ENCODE measurements at regions not wholly inside any gene's neighbourhood (a gene's known extent, or its start where the extent isn't known, plus 50 kb on each side); places are given as distances from the start of the nearest gene placed in this dataset.

DNA sequence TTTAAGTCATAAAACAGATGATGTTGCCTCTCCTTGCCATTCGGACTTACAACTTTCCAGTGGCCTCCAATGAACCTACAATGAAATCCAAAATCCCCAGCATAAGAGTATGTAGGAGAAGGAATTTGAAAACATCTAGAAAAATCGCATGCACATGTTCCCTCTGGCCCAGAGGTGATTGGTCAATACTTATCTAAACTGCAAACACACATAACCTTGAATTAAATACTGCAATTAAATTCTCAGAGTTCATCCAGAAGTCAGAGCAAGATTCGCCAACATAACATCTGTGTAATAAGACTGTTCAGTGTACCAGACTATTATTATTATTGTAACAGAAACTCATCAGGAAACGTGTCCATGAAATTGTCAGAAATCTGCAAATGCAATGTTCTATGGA, 82.2 kb upstream of the USP29 start:
- TF ChIP-seq TP53 (CRISPR knock-in tag; IDR thresholded peaks at IDR 0.05), result no peak
- no peak for TF ChIP-seq JUN (IDR thresholded peaks at IDR 0.05)
- TF ChIP-seq MAZ (IDR thresholded peaks at IDR 0.05; ENCODE audit: borderline replicate concordance, low read depth, low read length), result no peak

Data from A549 (cell line).